B cell (primary cell): ENCODE measurements at regions not wholly inside any gene's neighbourhood (a gene's known extent, or its start where the extent isn't known, plus 50 kb on each side); places are given as distances from the start of the nearest gene placed in this dataset.

Experiments used
- ATAC-seq: fragments of 200-7000 bp; cut with Tn5 transposase; one replicate; pipeline ENCODE4 v1.10.0; 2021; ENCODE audit warnings: low read depth, mild to moderate bottlenecking, moderate number of reproducible peaks, moderate library complexity
- CTCF ChIA-PET: fragments of 350-600 bp; sonication (Branson Sonifier 250); formaldehyde crosslinking; loops from one replicate; lab custom pipeline; 2021; ENCODE audit warnings: antibody characterized with exemption, inconsistent platforms; lab: Charles Lee
- POLR2A ChIA-PET: fragments of 350-600 bp; sonication (Branson Sonifier 250); formaldehyde crosslinking; loops from one replicate; lab custom pipeline; 2021; ENCODE audit warnings: antibody characterized with exemption; lab: Charles Lee
- DNase-seq: peaks from one replicate; pipeline ENCODE4 v3.0.0; 2013
- H2AFZ ChIP-seq: 2 replicates; pipeline ENCODE4 v1.6.1; 2012; ENCODE audit warnings: mild to moderate bottlenecking, low read depth, low read length; ENCODE audit not compliant: insufficient read depth, poor library complexity, severe bottlenecking
- H3K27ac ChIP-seq, 2 donors: 1 replicate in 1 of 2; 2 replicates in 1 of 2; pipeline ENCODE4 v1.5.1; 2012 to 2013; ENCODE audit warnings: low read length in 2 of 2, mild to moderate bottlenecking in 2 of 2, moderate library complexity in 1 of 2
- H3K27me3 ChIP-seq, 4 experiments: fragments of 200-600 bp in 1 of 4; sonication (generic) in 1 of 4; replicated peaks in 1 of 4; 1 replicate in 2 of 4; 2 replicates in 2 of 4; pipeline versions ENCODE4 v1.6.1 to v1.7.0; 2013 to 2016; ENCODE audit warnings: low read length in 3 of 4, mild to moderate bottlenecking in 2 of 4, mixed read lengths in 1 of 4, moderate library complexity in 1 of 4; ENCODE audit not compliant: insufficient read depth in 4 of 4, control insufficient read depth in 3 of 4; ENCODE audit errors: control extremely low read depth in 1 of 4
- H3K36me3 ChIP-seq, 2 experiments: replicated peaks in 1 of 2; 1 replicate in 1 of 2; 2 replicates in 1 of 2; pipeline versions ENCODE4 v1.6.1 to v1.7.1; 2013; ENCODE audit warnings: low read length in 1 of 2; ENCODE audit not compliant: insufficient read depth in 2 of 2, control insufficient read depth in 1 of 2; ENCODE audit errors: control extremely low read depth in 1 of 2, extremely low read depth in 1 of 2
- H3K4me1 ChIP-seq, 2 donors: fragments of 200-600 bp in 1 of 2; sonication (generic) in 1 of 2; 1 replicate in 1 of 2; 2 replicates in 1 of 2; pipeline versions ENCODE4 v1.5.1 to v1.6.1; 2013 to 2017; ENCODE audit warnings: low read length in 2 of 2; ENCODE audit not compliant: control insufficient read depth in 2 of 2, insufficient read depth in 2 of 2
- H3K4me2 ChIP-seq: replicated peaks from 2 replicates; pipeline ENCODE3; 2012; ENCODE audit warnings: mild to moderate bottlenecking, low read depth, low read length; ENCODE audit not compliant: poor library complexity, severe bottlenecking
- H3K4me3 ChIP-seq, 5 experiments: fragments of 200-600 bp in 1 of 5; sonication (generic) in 1 of 5; 1 replicate in 3 of 5; 2 replicates in 2 of 5; pipeline versions ENCODE4 v1.5.1 to v1.7.0; 2011 to 2016; ENCODE audit warnings: low read length in 4 of 5, mild to moderate bottlenecking in 4 of 5, low read depth in 2 of 5, control low read depth in 1 of 5, moderate library complexity in 1 of 5; ENCODE audit not compliant: insufficient read depth in 1 of 5; ENCODE audit errors: control extremely low read depth in 1 of 5, extremely low read depth in 1 of 5
- H3K79me2 ChIP-seq: fragments of 200-600 bp; sonication (generic); one replicate; pipeline ENCODE4 v1.6.0; 2016; ENCODE audit warnings: low read length; ENCODE audit not compliant: control insufficient read depth, insufficient read depth
- H3K9ac ChIP-seq: fragments of 200-600 bp; sonication (generic); 2 replicates; pipeline ENCODE4 v1.6.1; 2017; ENCODE audit warnings: mild to moderate bottlenecking, low read length, moderate library complexity
- H3K9me3 ChIP-seq, 3 donors: one replicate each; pipeline versions ENCODE4 v1.6.1 to v1.7.1; 2013; ENCODE audit warnings: low read length in 2 of 3; ENCODE audit not compliant: control insufficient read depth in 2 of 3, insufficient read depth in 1 of 3; ENCODE audit errors: control extremely low read depth in 1 of 3
- H4K20me1 ChIP-seq: 2 replicates; pipeline ENCODE4 v1.6.0; 2012; ENCODE audit warnings: mild to moderate bottlenecking, low read length; ENCODE audit not compliant: insufficient read depth, control insufficient read depth, poor library complexity, severe bottlenecking
- H3K27ac Mint-ChIP-seq: one replicate; pipeline ENCODE4 v1.8.0; 2021; ENCODE audit warnings: mixed read lengths
- H3K27me3 Mint-ChIP-seq: one replicate; pipeline ENCODE4 v1.8.0; 2021; ENCODE audit warnings: mixed read lengths
- H3K4me1 Mint-ChIP-seq: one replicate; pipeline ENCODE4 v1.8.0; 2021; ENCODE audit warnings: mixed read lengths
- H3K4me3 Mint-ChIP-seq: one replicate; pipeline ENCODE4 v1.8.0; 2021; ENCODE audit warnings: mixed read lengths
- H3K9me3 Mint-ChIP-seq: one replicate; pipeline ENCODE4 v1.8.0; 2022; ENCODE audit warnings: mixed read lengths; ENCODE audit not compliant: insufficient read depth
- EZH2 ChIP-seq: IDR thresholded peaks from 2 replicates; pipeline ENCODE4 v1.6.1; 2012; ENCODE audit warnings: borderline replicate concordance, low read depth, mild to moderate bottlenecking, moderate library complexity, low read length; ENCODE audit not compliant: insufficient read depth, poor library complexity, severe bottlenecking
- WGBS: methylation state at CpG from one replicate; pipeline ENCODE4 v1.1.5; 2013; ENCODE audit warnings: missing lambda C conversion rate; ENCODE audit not compliant: insufficient coverage; 5-methylcytosine and 5-hydroxymethylcytosine counted together
- intact Hi-C: fragments of 100-400 bp; cut with micrococcal nuclease; formaldehyde crosslinking; loops from one replicate; pipeline ENCODE4 v1.10.0; 2022
- TF ChIP-seq, protein P1 (sequence below): fragments of 200-600 bp; IDR thresholded peaks from one replicate; pipeline ENCODE4 v1.8.0; 2022; ENCODE audit warnings: antibody characterized with exemption, mild to moderate bottlenecking

DNA sequence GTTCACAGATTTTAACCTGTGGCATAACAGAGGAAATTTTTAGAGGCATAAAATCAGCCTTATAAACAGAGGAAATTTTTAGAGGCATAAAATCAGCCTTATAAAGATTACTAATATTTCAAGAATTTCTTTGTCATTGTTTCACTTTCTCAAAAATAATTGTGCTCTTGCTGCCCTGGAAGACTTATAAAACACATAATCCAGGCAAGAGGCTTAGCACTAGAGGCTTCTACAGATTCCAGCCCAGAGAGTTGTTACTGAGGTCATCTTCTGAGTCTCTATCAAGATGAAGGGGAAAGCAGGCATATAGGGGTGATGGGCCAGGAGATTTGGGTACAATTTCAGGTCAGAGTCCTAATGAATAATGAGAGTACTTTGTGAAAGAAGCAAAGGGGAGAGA lies 85.7 kb downstream of the RFPL4B start:
- H3K4me1 Mint-ChIP-seq = no peaks in the 10 kb centered on the region
- H3K27ac Mint-ChIP-seq = no peak overlapping the region
- ATAC-seq (no peak), DNase-seq (no peak)
- H3K4me1 ChIP-seq = no peaks in the 10 kb centered on the region
- H3K9me3 Mint-ChIP-seq = no peaks in the 10 kb centered on the region
- H3K36me3 ChIP-seq = no peaks in the 10 kb centered on the region
- no peak overlapping the region for H3K4me3 ChIP-seq
- H3K27me3 Mint-ChIP-seq = no peaks in the 10 kb centered on the region
- H3K27ac ChIP-seq = no peak overlapping the region
- TF ChIP-seq, protein P1, sequence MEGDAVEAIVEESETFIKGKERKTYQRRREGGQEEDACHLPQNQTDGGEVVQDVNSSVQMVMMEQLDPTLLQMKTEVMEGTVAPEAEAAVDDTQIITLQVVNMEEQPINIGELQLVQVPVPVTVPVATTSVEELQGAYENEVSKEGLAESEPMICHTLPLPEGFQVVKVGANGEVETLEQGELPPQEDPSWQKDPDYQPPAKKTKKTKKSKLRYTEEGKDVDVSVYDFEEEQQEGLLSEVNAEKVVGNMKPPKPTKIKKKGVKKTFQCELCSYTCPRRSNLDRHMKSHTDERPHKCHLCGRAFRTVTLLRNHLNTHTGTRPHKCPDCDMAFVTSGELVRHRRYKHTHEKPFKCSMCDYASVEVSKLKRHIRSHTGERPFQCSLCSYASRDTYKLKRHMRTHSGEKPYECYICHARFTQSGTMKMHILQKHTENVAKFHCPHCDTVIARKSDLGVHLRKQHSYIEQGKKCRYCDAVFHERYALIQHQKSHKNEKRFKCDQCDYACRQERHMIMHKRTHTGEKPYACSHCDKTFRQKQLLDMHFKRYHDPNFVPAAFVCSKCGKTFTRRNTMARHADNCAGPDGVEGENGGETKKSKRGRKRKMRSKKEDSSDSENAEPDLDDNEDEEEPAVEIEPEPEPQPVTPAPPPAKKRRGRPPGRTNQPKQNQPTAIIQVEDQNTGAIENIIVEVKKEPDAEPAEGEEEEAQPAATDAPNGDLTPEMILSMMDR = no peak
- no peak for TF ChIP-seq EZH2
- H3K79me2 ChIP-seq = no peaks in the 10 kb centered on the region
- CTCF ChIA-PET = no interaction called here
- H3K4me3 Mint-ChIP-seq = no peak overlapping the region
- intact Hi-C loops = no loop called here
- H2AFZ ChIP-seq = no peak overlapping the region
- POLR2A ChIA-PET = no interaction called here
- no peaks in the 10 kb centered on the region for H4K20me1 ChIP-seq
- no peaks in the 10 kb centered on the region for H3K9me3 ChIP-seq
- no peak overlapping the region for H3K4me2 ChIP-seq
- H3K27me3 ChIP-seq = no peaks in the 10 kb centered on the region
- H3K9ac ChIP-seq = no peak overlapping the region

DNA sequence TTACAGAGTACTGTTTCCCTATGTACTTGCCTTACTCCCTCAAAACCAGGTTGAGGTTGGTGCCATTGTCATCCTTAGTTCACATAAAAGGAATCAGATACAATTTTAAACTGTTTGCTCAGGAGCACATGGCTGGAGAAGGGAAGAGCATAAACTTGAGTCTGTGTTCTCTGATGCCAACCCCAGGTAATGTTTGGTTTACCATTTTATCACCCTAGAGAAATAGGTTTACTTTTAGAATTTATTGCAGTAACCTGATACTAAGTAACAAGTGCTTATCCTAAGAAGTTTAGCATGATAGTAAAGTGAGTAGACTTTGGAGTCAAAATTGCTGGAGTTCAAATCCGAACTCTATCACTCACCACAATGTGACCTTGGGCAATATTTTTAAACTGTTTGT lies 86.3 kb downstream of the RFPL4B start:
- Mint-ChIP-seq H3K9me3 (no peaks in the 10 kb centered on the region), H3K27me3 (no peaks in the 10 kb centered on the region), H3K27ac (no peak overlapping the region), H3K4me3 (no peak overlapping the region), H3K4me1 (no peaks in the 10 kb centered on the region)
- Histone ChIP-seq H3K36me3 (no peaks in the 10 kb centered on the region), H3K79me2 (no peaks in the 10 kb centered on the region), H3K4me1 (no peaks in the 10 kb centered on the region), H3K27ac (no peak overlapping the region), H4K20me1 (no peaks in the 10 kb centered on the region), H3K9me3 (no peaks in the 10 kb centered on the region), H2AFZ (no peak overlapping the region), H3K4me2 (no peak overlapping the region), H3K9ac (no peak overlapping the region), H3K27me3 (no peaks in the 10 kb centered on the region), H3K4me3 (no peak overlapping the region)
- intact Hi-C loops = no loop called here
- no CpG with 5 or more reads among the region's 1 CpG for WGBS
- CTCF ChIA-PET = no interaction called here
- no peak for TF ChIP-seq EZH2
- TF ChIP-seq, protein P1 = no peak
- DNase-seq (no peak), ATAC-seq (no peak)
- POLR2A ChIA-PET = no interaction called here
